GM23338 (cell line): ENCODE measurements at regions not wholly inside any gene's neighbourhood (a gene's known extent, or its start where the extent isn't known, plus 50 kb on each side); places are given as distances from the start of the nearest gene placed in this dataset.

Source experiments
- ATAC-seq: fragments of 200-7000 bp; cut with Tn5 transposase; 3 replicates; pipeline ENCODE4 v1.9.1; 2020
- DNase-seq: peaks from one replicate; pipeline ENCODE4 v3.0.0-alpha.2; 2015; ENCODE audit warnings: low spot score
- H2AFZ ChIP-seq: fragments of 200-600 bp; sonication (generic); 2 replicates; pipeline ENCODE4 v1.8.0; 2016; ENCODE audit warnings: antibody characterized with exemption, mild to moderate bottlenecking, moderate library complexity
- H3F3A ChIP-seq: fragments of 200-600 bp; sonication (generic); replicated peaks from 2 replicates; pipeline ENCODE4 v1.8.0; 2017; ENCODE audit warnings: antibody characterized with exemption, mixed run types, low read depth
- H3K27ac ChIP-seq: fragments of 200-600 bp; sonication (generic); 2 replicates; pipeline ENCODE4 v1.6.1; 2016; ENCODE audit warnings: low read depth
- H3K27me3 ChIP-seq: fragments of 200-600 bp; sonication (generic); 2 replicates; pipeline ENCODE4 v1.8.0; 2016; ENCODE audit warnings: mild to moderate bottlenecking, mixed run types, moderate library complexity; ENCODE audit not compliant: insufficient read depth
- H3K36me3 ChIP-seq: fragments of 200-600 bp; sonication (generic); 2 replicates; pipeline ENCODE4 v1.8.0; 2016; ENCODE audit warnings: mild to moderate bottlenecking; ENCODE audit not compliant: insufficient read depth
- H3K4me1 ChIP-seq: fragments of 200-600 bp; sonication (generic); 2 replicates; pipeline ENCODE4 v1.8.0; 2016; ENCODE audit warnings: mild to moderate bottlenecking, moderate library complexity; ENCODE audit not compliant: insufficient read depth
- H3K4me2 ChIP-seq: fragments of 200-600 bp; sonication (generic); 2 replicates; pipeline ENCODE4 v1.7.1; 2017; ENCODE audit warnings: mixed run types
- H3K4me3 ChIP-seq: fragments of 200-600 bp; sonication (generic); 2 replicates; pipeline ENCODE4 v1.6.1; 2016; ENCODE audit warnings: mixed run types
- H3K79me2 ChIP-seq: fragments of 200-600 bp; sonication (generic); replicated peaks from 2 replicates; pipeline ENCODE4 v1.8.0; 2017; ENCODE audit warnings: mild to moderate bottlenecking; ENCODE audit not compliant: insufficient read depth
- H3K9me2 ChIP-seq: fragments of 200-600 bp; sonication (generic); 2 replicates; pipeline ENCODE4 v1.8.0; 2017; ENCODE audit not compliant: insufficient read depth
- H4K20me1 ChIP-seq: fragments of 200-600 bp; sonication (generic); replicated peaks from 2 replicates; pipeline ENCODE4 v1.8.0; 2017; ENCODE audit warnings: mild to moderate bottlenecking; ENCODE audit not compliant: insufficient read depth
- H3K27ac Mint-ChIP-seq: 2 replicates; pipeline ENCODE4 v1.8.0; 2020; ENCODE audit warnings: inconsistent platforms, mild to moderate bottlenecking, moderate library complexity, mixed read lengths
- H3K27me3 Mint-ChIP-seq: 3 replicates; pipeline ENCODE4 v1.8.0; 2022; ENCODE audit warnings: low read depth, mild to moderate bottlenecking, moderate library complexity, mixed read lengths, inconsistent platforms; ENCODE audit not compliant: insufficient read depth, poor library complexity
- H3K36me3 Mint-ChIP-seq: 3 replicates; pipeline ENCODE4 v1.8.0; 2021; ENCODE audit warnings: low read depth, mild to moderate bottlenecking, inconsistent platforms, moderate library complexity, mixed read lengths
- H3K4me1 Mint-ChIP-seq: 3 replicates; pipeline ENCODE4 v1.8.0; 2020; ENCODE audit warnings: mild to moderate bottlenecking, inconsistent platforms, mixed read lengths
- H3K4me3 Mint-ChIP-seq: 3 replicates; pipeline ENCODE4 v1.8.0; 2021; ENCODE audit warnings: moderate library complexity, mild to moderate bottlenecking, inconsistent platforms, mixed read lengths
- H3K9me3 Mint-ChIP-seq: 3 replicates; pipeline ENCODE4 v1.8.0; 2020; ENCODE audit warnings: moderate library complexity, mild to moderate bottlenecking, inconsistent platforms, mixed read lengths
- EZH2 ChIP-seq: fragments of 200-600 bp; sonication (generic); IDR thresholded peaks from one replicate; pipeline ENCODE4 v1.8.0; 2017; ENCODE audit warnings: antibody characterized with exemption, mild to moderate bottlenecking, low read depth; ENCODE audit not compliant: unreplicated experiment
- EZH2phosphoT487 ChIP-seq: fragments of 200-600 bp; sonication (generic); IDR thresholded peaks from one replicate; pipeline ENCODE4 v1.8.1; 2018; ENCODE audit warnings: antibody characterized with exemption; ENCODE audit not compliant: unreplicated experiment
- JUNB ChIP-seq: IDR thresholded peaks from one replicate; pipeline ENCODE4 v1.6.1; 2016; ENCODE audit warnings: antibody characterized with exemption; ENCODE audit not compliant: unreplicated experiment
- NANOG ChIP-seq: IDR thresholded peaks from 2 replicates; pipeline ENCODE4 v1.6.1; 2016; ENCODE audit warnings: antibody characterized with exemption, borderline replicate concordance
- POLR2AphosphoS5 ChIP-seq: IDR thresholded peaks from 2 replicates; pipeline ENCODE4 v1.6.1; 2016; ENCODE audit warnings: antibody characterized with exemption, low read depth
- STAT1 ChIP-seq: IDR thresholded peaks from one replicate; pipeline ENCODE4 v1.6.1; 2016; ENCODE audit warnings: antibody characterized with exemption; ENCODE audit not compliant: unreplicated experiment
- ZNF114 ChIP-seq: fragments of 250-450 bp; sonication (Bioruptor Pico); IDR thresholded peaks from 2 replicates; pipeline ENCODE4 v1.5.0; 2020; ENCODE audit warnings: mild to moderate bottlenecking, moderate library complexity
- ZNF331 ChIP-seq: fragments of 250-450 bp; sonication (Bioruptor Pico); IDR thresholded peaks from 2 replicates; pipeline ENCODE4 v1.5.0; 2020; ENCODE audit warnings: low read depth, mild to moderate bottlenecking, moderate library complexity
- TF ChIP-seq, protein P1 (sequence below), 2 experiments: fragments of 200-600 bp in 1 of 2; sonication (generic) in 1 of 2; conservative IDR thresholded peaks; 2 replicates each; pipeline versions ENCODE4 v1.5.1 to v1.6.1; 2016 to 2017; ENCODE audit warnings: antibody characterized with exemption in 2 of 2, low read depth in 2 of 2, mild to moderate bottlenecking in 2 of 2, moderate library complexity in 1 of 2
- TF ChIP-seq, protein P2 (sequence below): IDR thresholded peaks from one replicate; pipeline ENCODE4 v1.6.1; 2018; ENCODE audit warnings: antibody characterized with exemption; ENCODE audit not compliant: unreplicated experiment
- TF ChIP-seq, protein P3 (sequence below): IDR thresholded peaks from 2 replicates; pipeline ENCODE4 v1.6.1; 2016; ENCODE audit warnings: antibody characterized with exemption

- no peaks in the 10 kb centered on the region for H3K9me3 Mint-ChIP-seq
- no peak overlapping the region for H3K4me3 Mint-ChIP-seq
Observed at GRCh38 chr3:67075295-67075694, 77.2 kb downstream of the KBTBD8 start.

GRCh38 chr3:67076607-67077006 lies 78.5 kb downstream of the KBTBD8 start:
- Histone ChIP-seq H4K20me1 (no peaks in the 10 kb centered on the region), H3K27me3 (no peaks in the 10 kb centered on the region), H3K9me2 (no peaks in the 10 kb centered on the region), H3K36me3 (no peaks in the 10 kb centered on the region), H3K4me3 (no peak overlapping the region), H2AFZ (0 out of 2 replicates have a peak overlapping the region, but pooled peaks have one; percentile 12), H3K27ac (no peak overlapping the region), H3K4me2 (no peak overlapping the region), H3K4me1 (no peaks in the 10 kb centered on the region), H3K79me2 (no peaks in the 10 kb centered on the region), H3F3A (no peaks in the 10 kb centered on the region)
- DNase-seq (no peak), ATAC-seq (no peak)
- H3K4me3 Mint-ChIP-seq: no peak overlapping the region
- H3K36me3 Mint-ChIP-seq: no peaks in the 10 kb centered on the region
- no peaks in the 10 kb centered on the region for H3K27me3 Mint-ChIP-seq
- peaks cover 10% of the 10 kb centered on the region for H3K4me1 Mint-ChIP-seq
- H3K9me3 Mint-ChIP-seq: no peaks in the 10 kb centered on the region
- H3K27ac Mint-ChIP-seq: no peak overlapping the region
- TF ChIP-seq, protein P1, sequence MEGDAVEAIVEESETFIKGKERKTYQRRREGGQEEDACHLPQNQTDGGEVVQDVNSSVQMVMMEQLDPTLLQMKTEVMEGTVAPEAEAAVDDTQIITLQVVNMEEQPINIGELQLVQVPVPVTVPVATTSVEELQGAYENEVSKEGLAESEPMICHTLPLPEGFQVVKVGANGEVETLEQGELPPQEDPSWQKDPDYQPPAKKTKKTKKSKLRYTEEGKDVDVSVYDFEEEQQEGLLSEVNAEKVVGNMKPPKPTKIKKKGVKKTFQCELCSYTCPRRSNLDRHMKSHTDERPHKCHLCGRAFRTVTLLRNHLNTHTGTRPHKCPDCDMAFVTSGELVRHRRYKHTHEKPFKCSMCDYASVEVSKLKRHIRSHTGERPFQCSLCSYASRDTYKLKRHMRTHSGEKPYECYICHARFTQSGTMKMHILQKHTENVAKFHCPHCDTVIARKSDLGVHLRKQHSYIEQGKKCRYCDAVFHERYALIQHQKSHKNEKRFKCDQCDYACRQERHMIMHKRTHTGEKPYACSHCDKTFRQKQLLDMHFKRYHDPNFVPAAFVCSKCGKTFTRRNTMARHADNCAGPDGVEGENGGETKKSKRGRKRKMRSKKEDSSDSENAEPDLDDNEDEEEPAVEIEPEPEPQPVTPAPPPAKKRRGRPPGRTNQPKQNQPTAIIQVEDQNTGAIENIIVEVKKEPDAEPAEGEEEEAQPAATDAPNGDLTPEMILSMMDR (conservative IDR thresholded peaks at IDR 0.05; ENCODE audit: low read depth in 2 of 2): no peak
- TF ChIP-seq, protein P2, sequence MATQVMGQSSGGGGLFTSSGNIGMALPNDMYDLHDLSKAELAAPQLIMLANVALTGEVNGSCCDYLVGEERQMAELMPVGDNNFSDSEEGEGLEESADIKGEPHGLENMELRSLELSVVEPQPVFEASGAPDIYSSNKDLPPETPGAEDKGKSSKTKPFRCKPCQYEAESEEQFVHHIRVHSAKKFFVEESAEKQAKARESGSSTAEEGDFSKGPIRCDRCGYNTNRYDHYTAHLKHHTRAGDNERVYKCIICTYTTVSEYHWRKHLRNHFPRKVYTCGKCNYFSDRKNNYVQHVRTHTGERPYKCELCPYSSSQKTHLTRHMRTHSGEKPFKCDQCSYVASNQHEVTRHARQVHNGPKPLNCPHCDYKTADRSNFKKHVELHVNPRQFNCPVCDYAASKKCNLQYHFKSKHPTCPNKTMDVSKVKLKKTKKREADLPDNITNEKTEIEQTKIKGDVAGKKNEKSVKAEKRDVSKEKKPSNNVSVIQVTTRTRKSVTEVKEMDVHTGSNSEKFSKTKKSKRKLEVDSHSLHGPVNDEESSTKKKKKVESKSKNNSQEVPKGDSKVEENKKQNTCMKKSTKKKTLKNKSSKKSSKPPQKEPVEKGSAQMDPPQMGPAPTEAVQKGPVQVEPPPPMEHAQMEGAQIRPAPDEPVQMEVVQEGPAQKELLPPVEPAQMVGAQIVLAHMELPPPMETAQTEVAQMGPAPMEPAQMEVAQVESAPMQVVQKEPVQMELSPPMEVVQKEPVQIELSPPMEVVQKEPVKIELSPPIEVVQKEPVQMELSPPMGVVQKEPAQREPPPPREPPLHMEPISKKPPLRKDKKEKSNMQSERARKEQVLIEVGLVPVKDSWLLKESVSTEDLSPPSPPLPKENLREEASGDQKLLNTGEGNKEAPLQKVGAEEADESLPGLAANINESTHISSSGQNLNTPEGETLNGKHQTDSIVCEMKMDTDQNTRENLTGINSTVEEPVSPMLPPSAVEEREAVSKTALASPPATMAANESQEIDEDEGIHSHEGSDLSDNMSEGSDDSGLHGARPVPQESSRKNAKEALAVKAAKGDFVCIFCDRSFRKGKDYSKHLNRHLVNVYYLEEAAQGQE: no peak
- TF ChIP-seq JUNB: no peak
- TF ChIP-seq EZH2phosphoT487: no peak
- no peak for TF ChIP-seq STAT1
- no peak for TF ChIP-seq ZNF331 (CRISPR knock-in tag)
- no peak for TF ChIP-seq EZH2

More at GRCh38 chr3:67075295-67075694, 77.2 kb downstream of the KBTBD8 start:
- H3K27ac ChIP-seq: no peak overlapping the region
- H4K20me1 ChIP-seq: no peaks in the 10 kb centered on the region
- no peak overlapping the region for H3K4me3 ChIP-seq
- ATAC-seq (no peak), DNase-seq (no peak)
- H3K36me3 ChIP-seq: no peaks in the 10 kb centered on the region
- H3K4me1 Mint-ChIP-seq: peaks cover 10% of the 10 kb centered on the region
- H3K36me3 Mint-ChIP-seq: no peaks in the 10 kb centered on the region
- no peaks in the 10 kb centered on the region for H3K27me3 ChIP-seq
- no peaks in the 10 kb centered on the region for H3K79me2 ChIP-seq
- no peaks in the 10 kb centered on the region for H3K4me1 ChIP-seq
- H3K27ac Mint-ChIP-seq: no peak overlapping the region
- H3F3A ChIP-seq: no peaks in the 10 kb centered on the region
- H3K27me3 Mint-ChIP-seq: no peaks in the 10 kb centered on the region
- no peak overlapping the region for H2AFZ ChIP-seq
- no peaks in the 10 kb centered on the region for H3K9me2 ChIP-seq
- TF ChIP-seq EZH2: no peak
- TF ChIP-seq POLR2AphosphoS5: no peak
- TF ChIP-seq, protein P1 (conservative IDR thresholded peaks at IDR 0.05; ENCODE audit: low read depth in 2 of 2): no peak
- no peak for TF ChIP-seq ZNF114 (CRISPR knock-in tag)
- no peak for TF ChIP-seq NANOG
- TF ChIP-seq, protein P3, sequence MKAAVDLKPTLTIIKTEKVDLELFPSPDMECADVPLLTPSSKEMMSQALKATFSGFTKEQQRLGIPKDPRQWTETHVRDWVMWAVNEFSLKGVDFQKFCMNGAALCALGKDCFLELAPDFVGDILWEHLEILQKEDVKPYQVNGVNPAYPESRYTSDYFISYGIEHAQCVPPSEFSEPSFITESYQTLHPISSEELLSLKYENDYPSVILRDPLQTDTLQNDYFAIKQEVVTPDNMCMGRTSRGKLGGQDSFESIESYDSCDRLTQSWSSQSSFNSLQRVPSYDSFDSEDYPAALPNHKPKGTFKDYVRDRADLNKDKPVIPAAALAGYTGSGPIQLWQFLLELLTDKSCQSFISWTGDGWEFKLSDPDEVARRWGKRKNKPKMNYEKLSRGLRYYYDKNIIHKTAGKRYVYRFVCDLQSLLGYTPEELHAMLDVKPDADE: no peak
- TF ChIP-seq ZNF331 (CRISPR knock-in tag): no peak
- no peak for TF ChIP-seq EZH2phosphoT487
- H3K4me2 ChIP-seq: no peak overlapping the region
